GM21381 (cell line): ENCODE measurements at regions not wholly inside any gene's neighbourhood (a gene's known extent, or its start where the extent isn't known, plus 50 kb on each side); places are given as distances from the start of the nearest gene placed in this dataset.
"Not testable (repeated sequence)": the region's sequence is repeated elsewhere in the genome, so short reads cannot be mapped to it uniquely, and the experiment has no call there.

Experiments used
- ATAC-seq: cut with Tn5 transposase; IDR thresholded peaks from one replicate; pipeline ENCODE4 v1.9.1; 2021; ENCODE audit warnings: mild to moderate bottlenecking, moderate library complexity; ENCODE audit not compliant: unreplicated experiment

DNA sequence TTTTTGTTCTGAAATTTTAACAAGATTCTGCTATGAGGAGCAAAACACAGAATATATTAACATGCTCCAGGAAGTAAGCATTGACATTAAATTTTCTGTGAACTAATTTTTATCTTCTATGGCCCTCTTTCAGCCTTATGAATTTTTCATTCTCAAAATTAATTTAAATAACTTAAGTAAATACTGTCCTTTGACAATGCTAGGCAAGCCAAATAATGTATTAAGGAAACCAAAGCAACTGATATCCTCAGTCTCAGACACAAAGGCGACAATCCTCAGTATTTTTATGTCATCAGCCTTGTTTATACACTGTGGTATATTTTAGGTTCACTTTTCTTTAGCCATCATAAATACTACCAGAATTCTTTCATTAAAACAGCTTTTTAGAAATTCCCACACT lies 159.8 kb downstream of the CGGBP1 start:
- no peak for ATAC-seq

DNA sequence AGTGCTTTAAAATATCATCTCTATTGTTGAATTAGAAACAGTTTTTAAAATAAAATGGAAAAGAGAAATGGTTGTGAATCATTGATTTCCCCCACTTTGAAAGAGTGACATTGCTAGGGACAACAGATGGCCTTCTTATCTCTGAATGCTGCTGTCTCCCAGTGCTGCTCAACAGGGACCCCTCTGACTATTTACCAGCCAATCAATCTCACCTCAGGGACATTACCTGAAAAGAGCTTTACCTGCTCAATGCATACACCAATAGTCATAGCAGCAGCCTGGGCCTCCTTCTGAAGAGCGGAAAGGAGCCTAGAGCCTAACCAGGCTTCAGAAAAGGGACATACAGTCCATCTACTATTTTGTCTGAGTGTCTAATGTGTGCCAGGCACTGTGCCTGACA lies 162.8 kb downstream of the CGGBP1 start:
- no peak for ATAC-seq

DNA sequence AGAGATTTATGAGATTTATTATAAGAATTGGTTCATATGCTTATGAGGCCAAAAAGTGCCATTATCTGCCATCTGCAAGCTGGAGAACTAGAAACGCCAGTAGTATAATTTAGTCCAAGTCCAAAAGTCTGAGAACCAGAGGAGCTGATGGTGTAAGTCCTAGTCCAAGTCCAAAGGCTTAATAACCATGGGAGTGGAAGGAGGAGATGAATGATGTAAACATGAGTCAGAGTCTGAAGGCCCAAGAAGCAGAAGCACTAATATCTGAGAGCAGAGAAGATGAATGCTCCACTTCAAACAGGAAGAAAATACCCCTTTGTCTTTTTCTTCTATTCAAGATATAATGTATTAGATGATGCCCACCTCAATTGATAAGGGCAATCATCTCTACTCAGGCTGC lies 185.7 kb downstream of the CGGBP1 start:
- ATAC-seq, result no peak

DNA sequence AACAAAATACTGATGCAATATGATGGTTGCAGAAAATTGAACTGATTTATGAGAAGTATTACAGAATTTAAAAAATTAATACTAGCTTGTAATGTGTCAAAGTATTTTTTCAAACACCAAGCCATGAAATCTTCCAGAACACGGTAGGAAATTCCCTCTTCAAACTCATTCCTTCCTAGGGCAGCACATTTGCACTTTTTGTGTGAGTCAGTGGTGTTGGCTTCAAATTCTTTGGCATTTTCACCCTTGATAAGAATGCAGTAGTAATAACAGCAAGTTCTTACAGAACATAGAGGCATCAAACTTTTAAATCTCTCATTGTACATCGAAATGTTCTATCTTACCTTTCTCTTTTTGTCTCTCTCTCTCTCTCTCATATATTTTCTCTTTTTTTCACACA lies 191.8 kb downstream of the CGGBP1 start:
- no peak for ATAC-seq

DNA sequence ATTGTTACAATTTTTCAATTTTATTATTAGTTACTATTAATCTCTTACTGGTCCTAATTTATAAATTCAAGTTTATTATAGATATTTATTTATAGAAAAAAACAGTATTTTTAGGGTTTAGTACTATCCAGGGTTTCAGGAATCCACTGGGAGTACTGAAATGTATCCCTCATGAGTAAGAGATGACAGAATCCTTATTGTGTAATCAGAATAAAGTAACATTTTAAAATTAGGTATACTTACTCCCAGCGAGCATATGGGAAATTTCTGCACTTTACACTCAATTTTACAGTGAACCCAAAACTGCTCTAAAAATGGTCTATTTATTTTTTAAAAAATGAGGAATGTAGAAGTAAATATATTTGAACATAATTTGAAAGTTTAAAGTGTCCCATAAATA lies 202.7 kb downstream of the CGGBP1 start:
- ATAC-seq, result no peak

DNA sequence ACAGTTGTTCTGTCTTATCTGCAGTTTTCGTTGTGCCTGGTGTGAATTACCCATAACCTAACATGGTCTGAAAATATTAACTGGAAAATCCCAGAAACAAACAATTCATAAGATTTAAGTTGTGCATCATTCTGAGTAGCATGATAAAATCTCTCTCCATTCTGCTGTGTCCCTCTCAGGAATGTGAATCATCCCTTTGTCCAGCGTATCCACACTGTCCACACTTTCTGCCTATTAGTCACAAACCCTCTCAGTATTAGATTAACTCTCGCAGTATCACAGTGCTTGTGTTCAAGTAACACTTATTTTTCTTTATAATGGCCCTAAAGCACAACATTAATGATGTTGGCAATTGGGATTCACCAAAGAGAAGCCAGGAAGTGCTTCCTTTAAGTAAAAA lies 203.2 kb downstream of the CGGBP1 start:
- no peak for ATAC-seq

DNA sequence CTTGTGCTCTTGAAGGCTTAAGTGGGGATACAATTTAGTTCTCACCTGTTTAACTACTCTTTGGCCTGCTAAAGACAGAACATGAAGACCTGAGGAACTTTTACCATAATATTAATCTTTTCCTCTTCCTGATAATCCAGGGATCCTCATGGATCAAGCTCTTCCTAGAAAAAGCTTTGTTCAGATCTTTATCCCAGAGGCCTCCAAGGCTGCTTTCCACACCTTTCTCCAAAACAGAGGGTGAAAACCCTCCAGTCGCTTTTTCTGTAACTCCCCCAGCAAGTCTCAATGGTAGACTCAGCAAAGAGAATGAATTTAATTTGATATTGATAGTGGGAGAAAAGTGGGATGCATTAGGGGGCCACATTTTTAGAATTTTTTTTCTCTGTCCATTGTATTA lies 203.6 kb downstream of the CGGBP1 start:
- no peak for ATAC-seq

DNA sequence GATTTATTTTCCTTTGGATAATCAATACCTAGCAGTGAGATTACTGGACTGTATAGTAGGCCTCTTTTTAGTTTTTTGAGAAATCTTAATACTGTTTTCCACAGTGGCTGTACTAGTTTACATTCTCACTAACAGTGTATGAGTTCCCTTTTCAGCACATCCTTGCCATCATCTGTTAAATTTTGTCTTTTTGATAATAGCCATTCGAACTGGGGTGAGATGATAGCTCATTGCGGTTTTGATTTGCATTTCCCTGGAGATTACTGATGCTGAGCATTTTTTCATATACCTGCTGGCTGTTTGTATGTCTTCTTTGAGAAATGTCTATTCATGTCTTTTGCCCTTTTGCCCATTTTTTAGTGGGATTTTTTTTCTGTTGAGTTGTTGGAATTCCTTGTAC lies 210.8 kb downstream of the CGGBP1 start:
- no peak for ATAC-seq

DNA sequence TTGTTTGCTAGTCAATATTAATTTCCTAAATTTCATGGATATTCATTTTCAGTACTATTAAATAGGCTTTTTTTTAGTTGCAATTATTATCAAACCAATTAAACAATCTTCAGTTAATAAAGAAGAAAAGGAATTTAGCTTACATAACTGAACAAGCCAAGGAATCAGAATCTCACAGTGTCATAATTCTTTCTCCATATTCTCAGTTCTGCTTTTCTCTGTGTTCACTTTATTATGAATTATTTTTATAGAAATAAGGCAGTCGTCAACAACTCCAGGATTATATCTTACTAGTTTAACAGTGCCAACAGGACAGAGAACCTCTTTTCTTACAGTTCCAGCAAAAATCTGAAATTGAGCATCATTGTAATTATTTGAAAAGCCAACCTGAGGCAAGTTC lies 221.7 kb downstream of the CGGBP1 start:
- no peak for ATAC-seq

DNA sequence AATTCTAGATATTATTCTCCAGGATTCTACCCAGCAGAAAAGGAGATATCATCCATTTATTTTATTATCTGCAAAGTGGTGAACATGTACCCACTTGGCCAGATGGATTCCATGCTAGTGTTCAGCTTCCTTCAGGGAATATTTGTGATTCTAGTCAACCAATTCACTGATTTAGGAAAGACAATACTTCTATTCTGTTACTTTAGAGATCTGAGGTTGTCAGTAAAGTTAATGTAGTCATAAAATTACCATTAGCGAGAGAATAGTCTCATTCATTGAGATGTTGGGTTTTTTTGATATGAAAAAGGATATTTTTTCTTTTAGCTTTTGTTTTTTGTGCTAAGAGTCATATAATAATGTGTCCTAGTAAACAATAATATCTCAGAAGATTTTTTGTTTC lies 222.8 kb downstream of the CGGBP1 start:
- no peak for ATAC-seq

DNA sequence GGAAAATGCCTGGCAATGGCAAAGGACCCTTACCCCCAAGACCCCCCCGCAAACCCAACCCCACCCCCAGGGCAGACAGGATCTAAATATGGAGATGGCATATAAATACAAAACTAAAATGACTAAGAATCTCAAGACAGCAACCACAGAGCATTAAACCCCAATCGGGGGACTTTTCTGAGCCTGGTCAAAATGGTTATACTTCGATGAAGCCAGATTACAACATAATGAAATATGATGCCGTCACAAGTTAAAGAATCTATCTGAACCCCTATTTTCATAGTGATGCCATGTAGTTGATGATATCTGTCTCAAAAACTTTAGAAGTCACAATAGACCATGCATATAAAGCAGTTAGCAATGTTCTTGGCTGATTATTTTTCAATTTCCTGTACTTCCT lies 223.6 kb downstream of the CGGBP1 start:
- no peak for ATAC-seq

DNA sequence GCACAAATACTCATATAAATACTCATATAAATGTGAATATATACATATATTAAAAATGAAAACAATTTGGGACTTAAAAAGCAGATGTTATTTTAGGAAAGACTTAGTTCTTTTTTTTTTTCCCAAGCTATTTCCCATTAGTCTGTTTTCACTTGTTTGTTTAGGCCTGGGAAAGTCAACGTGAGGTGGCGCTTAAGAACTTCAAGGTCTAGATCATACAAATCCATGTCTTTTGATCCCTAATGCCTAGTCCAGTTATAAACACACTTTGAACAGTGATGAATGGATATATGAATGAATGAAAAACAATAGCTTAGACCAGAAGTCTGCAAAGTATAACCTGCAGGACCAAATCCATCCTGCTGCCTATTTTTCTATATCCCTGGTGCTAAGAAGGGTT lies 224.5 kb downstream of the CGGBP1 start:
- no peak for ATAC-seq

DNA sequence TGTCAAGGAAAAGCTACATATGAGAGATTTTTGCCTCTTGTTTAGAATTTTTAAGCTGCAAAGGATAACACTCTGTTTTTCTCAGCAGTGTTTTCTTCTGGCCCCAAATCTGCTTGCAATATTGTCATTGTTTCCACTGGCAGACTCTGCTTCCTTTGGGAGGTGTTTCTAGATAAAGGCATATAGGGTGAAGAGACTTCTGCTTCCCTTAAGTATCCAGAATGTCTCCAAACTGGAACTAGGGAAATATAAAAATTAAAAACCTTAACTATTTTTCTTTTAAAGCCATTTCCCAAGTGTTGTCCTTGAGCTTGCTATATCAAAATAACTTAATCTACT lies 225.8 kb downstream of the CGGBP1 start:
- no peak for ATAC-seq

DNA sequence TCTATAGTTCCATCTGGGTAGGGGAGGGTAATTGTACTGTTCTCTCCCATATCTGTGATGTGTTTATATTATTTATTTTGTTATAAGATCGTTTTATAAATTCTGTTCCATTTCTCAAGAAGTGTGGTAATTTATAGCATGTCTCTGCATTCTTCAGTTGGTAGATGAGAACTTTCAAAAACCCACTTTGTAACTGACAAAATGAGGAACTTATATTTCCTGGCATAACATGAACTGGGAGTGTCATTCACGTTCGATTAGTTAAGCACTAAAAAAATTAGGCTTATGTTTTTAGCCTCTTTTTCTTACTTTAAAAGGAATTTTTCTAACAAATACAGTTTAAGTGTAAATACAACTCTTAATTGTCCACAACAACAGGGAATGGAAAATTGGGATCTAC lies 230.8 kb downstream of the CGGBP1 start:
- no peak for ATAC-seq

DNA sequence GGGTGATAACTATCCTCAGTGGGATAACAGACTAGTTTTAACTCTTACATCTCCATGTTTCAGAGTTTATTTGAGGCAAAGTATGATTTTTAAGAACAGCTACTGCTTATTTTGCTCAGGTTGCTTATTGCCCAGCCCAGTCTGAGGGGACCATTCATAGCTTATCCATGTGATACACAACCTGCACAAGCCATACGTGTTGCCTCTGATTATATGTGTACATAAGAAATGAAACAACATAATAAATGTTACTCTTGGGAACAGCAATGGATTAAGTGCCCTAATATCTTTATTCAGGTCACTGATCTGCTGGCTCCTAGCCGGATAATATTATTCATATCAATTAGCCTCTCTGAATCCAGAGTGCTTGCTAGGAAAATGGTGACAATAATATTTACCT lies 236.2 kb downstream of the CGGBP1 start:
- no peak for ATAC-seq

DNA sequence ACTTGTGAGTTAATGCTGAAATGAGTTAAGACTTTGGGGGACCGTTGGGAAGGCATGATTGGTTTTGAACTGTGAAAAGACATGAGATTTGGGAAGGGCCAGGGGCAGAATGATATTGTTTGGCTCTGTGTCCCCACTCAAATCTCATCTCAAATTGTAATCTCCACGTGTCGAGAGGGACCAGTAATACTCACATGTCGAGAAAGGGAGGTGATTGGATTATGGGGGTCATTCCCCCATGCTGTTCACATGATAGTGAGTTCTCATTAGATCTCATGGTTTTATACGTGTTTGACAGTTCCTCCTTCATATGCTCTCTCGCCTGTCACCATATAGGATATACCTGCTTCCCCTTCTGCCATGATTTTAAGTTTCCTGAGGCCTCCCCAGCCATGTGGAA lies 245.3 kb downstream of the CGGBP1 start:
- ATAC-seq, result not testable (repeated sequence)

DNA sequence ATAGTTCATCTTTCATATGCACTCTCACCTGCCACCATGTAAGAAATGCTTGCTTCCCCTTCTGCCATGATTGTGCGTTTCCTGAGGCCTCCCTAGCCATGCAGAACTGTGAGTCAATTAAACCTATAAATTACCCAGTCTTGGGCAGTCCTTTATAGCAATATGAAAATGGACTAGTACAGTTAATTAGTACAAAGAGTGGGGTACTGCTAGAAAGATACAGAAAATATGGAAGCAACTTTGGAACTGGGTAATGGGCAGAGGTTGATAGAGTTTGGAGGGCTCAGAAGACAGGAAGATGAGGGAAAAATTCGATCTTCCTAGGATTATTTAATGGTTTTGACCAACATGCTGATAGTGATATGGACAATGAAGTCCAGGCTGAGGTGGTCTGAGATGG lies 246.9 kb downstream of the CGGBP1 start:
- no peak for ATAC-seq

DNA sequence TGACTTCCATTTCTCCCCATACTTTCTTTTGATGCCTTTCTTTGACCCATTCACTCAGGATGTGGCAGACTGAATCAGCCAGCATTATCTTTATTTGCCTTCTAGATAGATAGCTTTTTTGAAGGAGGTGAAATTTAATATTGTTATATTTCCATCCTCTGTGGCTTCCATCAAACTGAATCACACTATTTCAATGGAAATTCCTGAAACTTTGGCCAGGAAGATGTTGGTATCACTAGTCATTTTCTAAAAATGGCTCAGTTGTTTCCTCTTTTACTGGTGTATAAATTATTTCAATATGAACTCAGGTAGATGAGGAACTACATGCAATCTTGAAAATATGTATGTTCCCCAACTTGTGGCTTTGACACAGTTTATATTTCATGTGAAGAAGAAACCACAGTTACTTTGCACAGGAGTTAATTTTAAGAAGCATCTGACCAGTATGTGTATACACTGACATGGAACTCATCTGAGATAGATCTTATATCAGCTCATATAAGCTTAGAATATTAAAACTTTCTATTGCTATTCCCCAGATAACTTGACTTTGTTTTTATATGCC lies 248.3 kb downstream of the CGGBP1 start:
- ATAC-seq, result no peak

DNA sequence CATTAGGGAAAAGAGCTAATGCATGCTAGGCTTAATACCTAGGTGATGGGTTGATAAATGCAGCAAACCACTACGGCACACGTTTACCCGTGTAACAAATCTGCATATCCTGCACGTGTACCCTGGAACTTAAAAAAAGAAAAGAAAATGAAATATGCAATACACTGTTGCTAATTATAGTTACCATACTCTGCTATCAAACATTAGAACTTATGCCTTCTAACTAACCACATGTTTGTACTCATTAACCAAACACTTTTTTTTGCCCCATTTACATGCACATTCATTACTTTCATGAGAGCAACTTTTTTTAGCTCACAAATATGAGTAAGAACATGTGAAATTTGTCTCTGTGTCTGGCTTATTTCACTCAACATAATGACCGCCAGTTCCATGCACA lies 253.1 kb downstream of the CGGBP1 start:
- ATAC-seq, result peak; percentile 95

DNA sequence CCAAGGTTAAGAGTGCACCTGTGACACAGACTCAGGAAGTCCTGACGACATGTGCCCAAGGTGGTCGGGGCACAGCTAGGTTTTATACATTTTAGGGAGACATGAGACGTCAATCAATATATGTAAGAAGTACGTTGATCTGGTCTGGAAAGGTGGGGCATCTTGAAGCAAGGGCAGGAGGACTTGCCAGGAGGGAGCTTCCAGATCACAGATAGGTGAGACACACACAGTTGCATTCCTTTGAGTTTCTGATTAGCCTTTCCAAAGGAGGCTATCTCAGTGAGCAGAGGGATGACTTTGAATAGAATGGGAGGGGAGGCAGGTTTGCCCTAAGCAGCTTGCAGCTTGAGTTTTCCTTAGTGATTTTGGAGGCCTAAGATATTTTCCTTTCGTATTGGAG lies 257.4 kb downstream of the CGGBP1 start:
- no peak for ATAC-seq

DNA sequence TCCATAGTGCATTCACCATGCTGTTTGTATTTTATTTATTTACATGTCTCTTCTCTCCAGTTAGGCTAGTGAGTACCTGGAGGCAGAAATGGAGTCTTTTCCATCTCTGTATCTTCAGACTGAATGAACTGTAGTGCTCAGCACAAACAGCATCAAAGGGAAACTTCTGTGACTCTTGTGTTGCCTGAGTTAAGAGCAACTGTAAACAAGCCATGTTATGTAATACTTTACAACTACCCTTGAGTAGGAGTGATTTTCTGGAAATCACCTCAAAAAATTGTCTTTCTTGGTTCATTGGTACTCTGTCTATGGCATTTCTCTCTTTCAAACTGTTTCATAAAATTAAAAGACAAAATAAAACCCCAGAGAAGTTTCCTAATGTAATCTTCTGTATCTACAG lies 258.3 kb downstream of the CGGBP1 start:
- ATAC-seq, result no peak

DNA sequence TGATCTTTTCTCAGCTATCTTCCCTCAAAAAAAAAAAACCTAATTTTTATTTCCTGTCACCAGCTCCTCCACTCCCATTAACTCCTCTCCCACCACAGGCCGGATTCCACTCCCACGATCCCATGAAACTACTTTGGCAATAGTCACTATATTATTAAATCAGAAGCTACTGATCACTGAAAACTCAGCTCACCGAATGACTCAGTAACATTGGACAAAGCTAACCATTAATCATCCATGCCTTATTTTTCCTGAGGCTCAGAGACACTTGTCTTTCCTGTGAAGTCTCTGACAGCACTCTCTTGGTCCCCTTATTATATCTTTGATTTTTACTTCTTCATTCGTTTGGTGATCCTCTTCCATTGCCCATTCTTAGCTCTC lies 260.2 kb downstream of the CGGBP1 start:
- ATAC-seq, result no peak

DNA sequence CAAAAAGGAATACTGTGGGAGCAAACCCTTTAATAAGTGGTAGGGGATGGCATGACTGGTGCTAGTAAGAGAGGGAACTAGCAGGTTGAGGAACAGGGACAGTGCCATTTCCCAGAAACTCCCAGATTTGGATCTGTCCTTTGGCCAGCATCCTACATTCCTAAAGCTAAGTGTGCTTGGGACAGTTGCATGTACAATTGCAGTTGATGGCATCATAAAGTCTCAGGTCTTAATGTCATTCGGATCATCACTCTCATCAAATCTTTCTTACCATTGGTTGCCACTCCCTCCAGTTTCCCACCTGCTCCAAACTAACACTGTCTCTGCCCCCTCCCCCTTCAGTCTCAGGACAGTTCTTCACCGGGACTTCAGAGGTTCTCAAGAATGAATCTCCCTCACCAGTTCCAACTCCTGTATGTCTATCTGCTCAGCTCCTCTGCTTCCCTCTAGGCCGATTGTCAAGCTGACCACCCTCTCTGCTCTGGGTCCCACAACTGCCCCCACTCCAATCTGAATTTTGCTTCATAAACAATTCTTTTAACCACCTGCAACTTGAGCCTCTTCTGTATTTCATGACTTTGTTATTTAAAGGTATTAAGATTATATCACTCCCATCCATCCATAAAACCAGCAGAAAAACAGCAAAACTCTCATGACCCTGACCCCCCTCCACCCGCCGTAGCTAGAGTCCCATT lies 260.8 kb downstream of the CGGBP1 start:
- ATAC-seq, result no peak
